ENCODE measurements at regions not wholly inside any gene's neighbourhood (a gene's known extent, or its start where the extent isn't known, plus 50 kb on each side); places are given as distances from the start of the nearest gene placed in this dataset.

DNA sequence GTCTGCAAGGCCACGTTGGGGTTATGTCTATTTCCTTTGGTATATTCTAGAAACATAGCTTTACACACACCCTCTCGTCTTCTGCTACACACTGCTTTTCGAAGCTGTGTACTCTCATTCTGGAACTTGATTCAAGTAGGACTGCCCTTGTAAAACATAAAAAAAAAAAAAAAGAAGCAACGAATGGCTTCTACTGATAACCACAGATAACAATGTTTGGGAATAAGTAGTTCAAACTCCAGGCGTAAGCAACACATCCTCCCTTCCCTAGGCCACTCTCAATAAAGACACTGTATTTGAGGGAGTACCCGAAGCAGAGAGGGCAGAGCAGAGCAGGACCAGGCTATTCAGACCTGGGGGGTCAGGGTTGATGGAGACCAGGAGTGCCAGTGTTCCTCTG is 496.7 kb downstream of the MATN1 start:
- ATAC-seq, result no peak
- in situ Hi-C loops (cut with MboI; ENCODE audit: low sequenced_read_pairs in 4 of 4) (no loop called here), intact Hi-C loops (cut with DNase I; ENCODE audit: low total_unique reads) (no loop called here)
- no peaks in the 10 kb centered on the region for H3K9me3 ChIP-seq
- H3K27me3 ChIP-seq, result no peaks in the 10 kb centered on the region
- DNase-seq, result no peak
- no peaks in the 10 kb centered on the region for H3K36me3 ChIP-seq
- no peaks in the 10 kb centered on the region for H3K4me1 ChIP-seq
- H3K4me3 ChIP-seq, result no peak overlapping the region
- TF ChIP-seq, protein P1, sequence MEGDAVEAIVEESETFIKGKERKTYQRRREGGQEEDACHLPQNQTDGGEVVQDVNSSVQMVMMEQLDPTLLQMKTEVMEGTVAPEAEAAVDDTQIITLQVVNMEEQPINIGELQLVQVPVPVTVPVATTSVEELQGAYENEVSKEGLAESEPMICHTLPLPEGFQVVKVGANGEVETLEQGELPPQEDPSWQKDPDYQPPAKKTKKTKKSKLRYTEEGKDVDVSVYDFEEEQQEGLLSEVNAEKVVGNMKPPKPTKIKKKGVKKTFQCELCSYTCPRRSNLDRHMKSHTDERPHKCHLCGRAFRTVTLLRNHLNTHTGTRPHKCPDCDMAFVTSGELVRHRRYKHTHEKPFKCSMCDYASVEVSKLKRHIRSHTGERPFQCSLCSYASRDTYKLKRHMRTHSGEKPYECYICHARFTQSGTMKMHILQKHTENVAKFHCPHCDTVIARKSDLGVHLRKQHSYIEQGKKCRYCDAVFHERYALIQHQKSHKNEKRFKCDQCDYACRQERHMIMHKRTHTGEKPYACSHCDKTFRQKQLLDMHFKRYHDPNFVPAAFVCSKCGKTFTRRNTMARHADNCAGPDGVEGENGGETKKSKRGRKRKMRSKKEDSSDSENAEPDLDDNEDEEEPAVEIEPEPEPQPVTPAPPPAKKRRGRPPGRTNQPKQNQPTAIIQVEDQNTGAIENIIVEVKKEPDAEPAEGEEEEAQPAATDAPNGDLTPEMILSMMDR (IDR thresholded peaks at IDR 0.05 in 4 of 5, conservative IDR thresholded peaks at IDR 0.05 in 1 of 5), result no peak
- no peak for TF ChIP-seq POLR2A (IDR thresholded peaks at IDR 0.05)
- H3K27ac ChIP-seq, result no peak overlapping the region

DNA sequence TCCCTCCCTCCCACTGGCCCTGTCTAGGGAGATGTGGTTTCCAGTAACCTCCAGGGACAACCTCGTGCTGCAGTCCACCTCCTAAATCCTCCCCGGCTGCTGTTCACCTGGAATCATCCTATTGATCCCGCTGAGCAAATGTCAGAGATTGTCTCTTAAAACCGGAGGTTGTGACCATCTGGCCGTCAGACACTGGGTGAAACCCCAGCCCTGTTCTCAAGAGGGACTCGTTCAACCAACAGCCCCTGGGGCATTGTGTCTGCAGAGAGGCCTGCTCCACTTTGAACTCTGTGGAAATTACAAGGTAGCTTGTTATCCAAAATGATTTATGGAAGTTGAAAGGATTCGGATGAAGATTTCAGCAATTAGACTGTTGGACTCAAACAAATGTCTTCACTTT is 498.0 kb downstream of the MATN1 start:
- Histone ChIP-seq H3K4me3 (no peak overlapping the region), H3K27ac (no peak overlapping the region), H3K36me3 (no peaks in the 10 kb centered on the region), H3K27me3 (no peaks in the 10 kb centered on the region), H3K4me1 (no peaks in the 10 kb centered on the region), H3K9me3 (no peaks in the 10 kb centered on the region)
- in situ Hi-C loops (cut with MboI; ENCODE audit: low sequenced_read_pairs in 4 of 4), result no loop called here
- intact Hi-C loops (cut with DNase I; ENCODE audit: low total_unique reads), result no loop called here
- TF ChIP-seq, protein P1 (IDR thresholded peaks at IDR 0.05 in 4 of 5, conservative IDR thresholded peaks at IDR 0.05 in 1 of 5), result no peak
- no peak for DNase-seq
- ATAC-seq, result no peak

DNA sequence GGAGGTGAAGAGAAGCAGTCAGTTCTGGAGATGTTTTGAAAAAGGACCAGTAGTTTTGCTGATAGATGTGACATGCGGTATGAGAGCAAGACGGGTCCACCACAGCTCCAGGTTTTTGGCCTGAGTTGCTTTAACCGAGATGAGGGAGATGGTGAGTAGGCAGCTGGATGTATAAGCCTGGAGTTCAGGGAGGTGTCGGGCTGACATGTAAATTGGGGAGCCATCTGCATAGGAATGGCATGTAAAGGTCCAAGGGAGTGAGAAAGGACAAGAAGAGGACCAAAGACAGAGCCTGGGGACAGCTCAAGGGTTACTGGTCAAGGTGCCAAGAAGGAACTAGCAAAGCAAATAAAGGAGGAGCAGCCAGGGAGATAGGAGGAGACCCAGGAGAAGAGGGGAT is 503.7 kb downstream of the MATN1 start:
- in situ Hi-C loops (cut with MboI; ENCODE audit: low sequenced_read_pairs in 4 of 4), result no loop called here
- intact Hi-C loops (cut with DNase I; ENCODE audit: low total_unique reads), result no loop called here
- no peaks in the 10 kb centered on the region for H3K36me3 ChIP-seq
- H3K9me3 ChIP-seq, result no peaks in the 10 kb centered on the region
- no peak for ATAC-seq
- no peak overlapping the region for H3K27ac ChIP-seq
- no peaks in the 10 kb centered on the region for H3K27me3 ChIP-seq
- no peaks in the 10 kb centered on the region for H3K4me1 ChIP-seq
- no peak for DNase-seq
- TF ChIP-seq, protein P1 (IDR thresholded peaks at IDR 0.05 in 4 of 5, conservative IDR thresholded peaks at IDR 0.05 in 1 of 5), result no peak
- no peak for TF ChIP-seq POLR2A (IDR thresholded peaks at IDR 0.05)
- H3K4me3 ChIP-seq, result no peak overlapping the region

DNA sequence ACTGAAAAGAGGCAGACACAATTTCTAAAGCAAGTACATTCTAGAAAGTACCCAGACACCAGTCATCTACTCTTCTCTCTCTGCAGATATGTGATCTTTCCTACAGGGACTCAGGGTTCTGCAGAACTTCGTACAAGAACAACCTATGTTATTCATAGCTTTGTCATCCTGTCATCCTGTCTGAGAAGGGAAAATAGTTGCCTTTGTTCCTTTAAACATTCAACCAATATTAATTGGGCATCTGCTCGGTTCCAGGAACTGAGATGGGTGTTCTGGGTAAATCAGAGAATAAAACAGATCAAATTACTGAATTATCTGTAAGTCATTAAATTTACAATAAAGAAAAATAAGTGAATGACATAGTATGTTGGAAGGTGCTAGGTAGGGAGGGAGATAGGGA is 504.9 kb downstream of the MATN1 start:
- H3K36me3 ChIP-seq, result no peaks in the 10 kb centered on the region
- no peaks in the 10 kb centered on the region for H3K9me3 ChIP-seq
- TF ChIP-seq, protein P1 (IDR thresholded peaks at IDR 0.05 in 4 of 5, conservative IDR thresholded peaks at IDR 0.05 in 1 of 5), result no peak
- TF ChIP-seq POLR2A (IDR thresholded peaks at IDR 0.05), result no peak
- in situ Hi-C loops (cut with MboI; ENCODE audit: low sequenced_read_pairs in 4 of 4), result no loop called here
- no peaks in the 10 kb centered on the region for H3K4me1 ChIP-seq
- H3K4me3 ChIP-seq, result no peak overlapping the region
- no peak overlapping the region for H3K27ac ChIP-seq
- intact Hi-C loops (cut with DNase I; ENCODE audit: low total_unique reads), result no loop called here
- ATAC-seq (no peak), DNase-seq (no peak)
- H3K27me3 ChIP-seq, result no peaks in the 10 kb centered on the region

DNA sequence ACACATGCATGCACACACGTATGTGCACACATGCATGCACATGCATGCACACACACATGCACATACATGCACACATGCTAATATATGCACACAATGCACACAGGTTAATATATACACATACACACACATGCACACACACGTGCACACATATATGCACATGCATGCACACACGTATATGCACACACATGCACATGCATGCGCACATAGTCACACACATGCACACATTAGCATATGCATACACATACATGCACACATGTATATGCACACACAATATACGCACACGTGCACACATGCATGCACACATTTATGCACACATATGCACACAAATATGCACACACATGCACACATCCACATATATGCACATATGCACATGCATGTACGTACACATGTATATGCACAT is 506.8 kb downstream of the MATN1 start:
- Histone ChIP-seq H3K4me3 (no peak overlapping the region), H3K36me3 (no peaks in the 10 kb centered on the region), H3K27me3 (no peaks in the 10 kb centered on the region), H3K27ac (no peak overlapping the region), H3K4me1 (no peaks in the 10 kb centered on the region), H3K9me3 (no peaks in the 10 kb centered on the region)
- DNase-seq (no peak), ATAC-seq (no peak)
- intact Hi-C loops (cut with DNase I; ENCODE audit: low total_unique reads), result no loop called here
- no peak for TF ChIP-seq POLR2A (IDR thresholded peaks at IDR 0.05)
- TF ChIP-seq, protein P1 (IDR thresholded peaks at IDR 0.05 in 4 of 5, conservative IDR thresholded peaks at IDR 0.05 in 1 of 5), result no peak
- in situ Hi-C loops (cut with MboI; ENCODE audit: low sequenced_read_pairs in 4 of 4), result no loop called here

Measured in gastrocnemius medialis (tissue), 4 donors.